ENCODE measurements at regions not wholly inside any gene's neighbourhood (a gene's known extent, or its start where the extent isn't known, plus 50 kb on each side); places are given as distances from the start of the nearest gene placed in this dataset.

DNA sequence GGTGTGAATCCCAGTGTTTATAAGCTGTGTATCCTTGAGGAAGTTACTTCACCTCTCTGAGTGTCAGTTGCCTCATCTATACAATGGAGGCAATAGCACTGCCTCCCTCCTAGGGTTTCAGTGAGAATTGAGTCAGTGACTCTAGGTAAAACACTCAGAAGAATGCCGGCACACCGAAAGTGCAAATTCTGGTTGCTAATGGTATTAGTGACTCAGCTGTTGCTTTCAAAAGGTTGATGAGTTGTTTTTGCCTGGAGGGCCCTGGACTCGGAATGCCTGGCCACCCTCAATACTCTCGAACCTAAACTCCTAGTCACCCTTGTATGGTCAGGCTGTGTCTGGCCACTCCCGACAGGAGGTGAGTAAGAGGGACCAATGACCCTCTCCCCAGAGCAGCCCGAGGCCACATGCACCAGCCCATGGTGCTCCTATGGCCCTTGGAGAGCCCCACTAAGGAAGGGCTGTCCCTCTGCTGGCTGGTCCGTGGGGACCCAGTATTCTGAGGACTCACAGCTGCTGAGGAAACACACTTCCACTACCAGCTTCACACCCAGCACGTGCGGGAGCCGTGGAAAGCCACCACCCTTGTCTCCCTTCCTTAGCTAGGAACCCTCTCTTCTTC lies 60.2 kb downstream of the CALML3 start:
- TF ChIP-seq, protein P1, sequence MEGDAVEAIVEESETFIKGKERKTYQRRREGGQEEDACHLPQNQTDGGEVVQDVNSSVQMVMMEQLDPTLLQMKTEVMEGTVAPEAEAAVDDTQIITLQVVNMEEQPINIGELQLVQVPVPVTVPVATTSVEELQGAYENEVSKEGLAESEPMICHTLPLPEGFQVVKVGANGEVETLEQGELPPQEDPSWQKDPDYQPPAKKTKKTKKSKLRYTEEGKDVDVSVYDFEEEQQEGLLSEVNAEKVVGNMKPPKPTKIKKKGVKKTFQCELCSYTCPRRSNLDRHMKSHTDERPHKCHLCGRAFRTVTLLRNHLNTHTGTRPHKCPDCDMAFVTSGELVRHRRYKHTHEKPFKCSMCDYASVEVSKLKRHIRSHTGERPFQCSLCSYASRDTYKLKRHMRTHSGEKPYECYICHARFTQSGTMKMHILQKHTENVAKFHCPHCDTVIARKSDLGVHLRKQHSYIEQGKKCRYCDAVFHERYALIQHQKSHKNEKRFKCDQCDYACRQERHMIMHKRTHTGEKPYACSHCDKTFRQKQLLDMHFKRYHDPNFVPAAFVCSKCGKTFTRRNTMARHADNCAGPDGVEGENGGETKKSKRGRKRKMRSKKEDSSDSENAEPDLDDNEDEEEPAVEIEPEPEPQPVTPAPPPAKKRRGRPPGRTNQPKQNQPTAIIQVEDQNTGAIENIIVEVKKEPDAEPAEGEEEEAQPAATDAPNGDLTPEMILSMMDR (conservative IDR thresholded peaks at IDR 0.05): no peak
- Histone ChIP-seq H3K4ac (ENCODE audit: low read depth, low read length) (no peak overlapping the region), H3K27ac (ENCODE audit: insufficient read length, low read depth, low read length) (no peak overlapping the region), H3K23me2 (ENCODE audit: insufficient read length, low read depth, low read length, poor library complexity, severe bottlenecking) (no peaks in the 10 kb centered on the region), H2BK12ac (ENCODE audit: insufficient read length, low read depth, low read length) (no peak overlapping the region), H3K14ac (ENCODE audit: insufficient read depth, low read length) (peak overlapping the region; percentile 10; the same call in 1 of the 2 replicates), H4K5ac (ENCODE audit: insufficient read length, low read depth, low read length) (no peak overlapping the region), H3K79me2 (ENCODE audit: insufficient read depth, low read length) (no peaks in the 10 kb centered on the region), H3K23ac (ENCODE audit: insufficient read length, low read depth, low read length) (no peak overlapping the region), H3K18ac (ENCODE audit: insufficient read length, low read depth, low read length) (no peak overlapping the region), H3K4me2 (ENCODE audit: insufficient read depth, insufficient read length, low read length) (no peak overlapping the region), H3K9ac (ENCODE audit: extremely low read depth, insufficient read length, low read length) (no peak overlapping the region), H2BK5ac (ENCODE audit: insufficient read length, low read length) (no peak overlapping the region), H3K27me3 (ENCODE audit: insufficient read depth, low read length) (no peaks in the 10 kb centered on the region), H3K9me3 (ENCODE audit: control insufficient read depth, low read depth, low read length) (no peaks in the 10 kb centered on the region), H3T11ph (ENCODE audit: low read length) (no peak overlapping the region), H3K56ac (ENCODE audit: insufficient read length, low read depth, low read length) (no peak overlapping the region), H3K4me1 (ENCODE audit: insufficient read depth, low read length) (peaks cover 6% of the 10 kb centered on the region; the same call in 1 of the 2 replicates), H2BK15ac (ENCODE audit: low read depth, low read length) (no peak overlapping the region), H4K8ac (replicated peaks; ENCODE audit: insufficient read length, low read depth, low read length) (no peak overlapping the region), H2BK20ac (ENCODE audit: low read depth, low read length, poor library complexity, severe bottlenecking) (no peak overlapping the region), H2AFZ (ENCODE audit: low read length) (no peak overlapping the region), H2BK120ac (ENCODE audit: low read depth, low read length, poor library complexity, severe bottlenecking) (no peak overlapping the region), H4K91ac (ENCODE audit: insufficient read length, low read depth, low read length) (no peak overlapping the region), H2AK5ac (ENCODE audit: insufficient read length, low read length) (no peak overlapping the region), H4K20me1 (ENCODE audit: control insufficient read depth, insufficient read depth, insufficient read length) (no peaks in the 10 kb centered on the region), H3K79me1 (ENCODE audit: insufficient read depth, low read depth, low read length, poor library complexity, severe bottlenecking) (no peaks in the 10 kb centered on the region)
- WGBS (ENCODE audit: extremely low coverage, insufficient read length, low lambda C conversion rate): no CpG with 5 or more reads among the region's 10 CpGs
- Mint-ChIP-seq H3K27ac (no peak overlapping the region), H3K4me1 (peaks cover 45 to 59% of the 10 kb centered on the region in 2 experiments), H3K36me3 (ENCODE audit: insufficient read depth in 1 of 3, low read depth in 3 of 3) (peaks cover 0 to 4% (median 0%) of the 10 kb centered on the region in 3 experiments; a peak in 1 of 7 replicates), H3K9me3 (peaks cover 0 to 7% of the 10 kb centered on the region in 2 experiments; a peak in 3 of 5 replicates), H3K4me3 (no peak overlapping the region), H3K27me3 (ENCODE audit: low read depth) (peaks cover 6% of the 10 kb centered on the region)
- peak; percentile 49 for DNase-seq
